KBM-7 (cell line): ENCODE measurements at regions not wholly inside any gene's neighbourhood (a gene's known extent, or its start where the extent isn't known, plus 50 kb on each side); places are given as distances from the start of the nearest gene placed in this dataset.

Experiments
- DNase-seq: peaks from one replicate; pipeline ENCODE4 v3.0.0-alpha.2; 2015
- in situ Hi-C: fragments of 300-500 bp; cut with MboI; formaldehyde crosslinking; loops from 2 replicates; pipeline ENCODE4 v1.14.3; 2020; ENCODE audit warnings: low sequenced_read_pairs, low pct_unique_long_range_greater_than_20kb, mixed read lengths

DNA sequence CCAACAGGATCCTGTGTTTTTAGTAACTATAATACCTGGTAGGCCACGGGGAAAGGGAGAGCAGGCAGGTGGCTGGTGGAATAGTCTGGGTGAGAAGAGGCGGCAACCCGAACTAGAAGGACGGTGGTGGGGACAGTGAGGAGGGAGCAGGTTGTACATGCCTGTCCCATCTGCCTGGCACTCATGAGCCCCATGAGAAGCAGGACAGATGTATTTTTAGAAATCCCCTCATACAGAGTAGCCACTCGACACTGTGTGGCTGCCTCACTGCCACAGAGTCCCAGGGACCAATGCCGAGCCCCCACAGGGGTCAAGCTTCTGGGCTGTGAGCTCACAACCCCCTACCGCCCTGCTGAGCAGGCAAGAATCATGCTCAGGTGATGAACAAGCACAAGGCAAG, 136.6 kb downstream of the SEC61B start:
- no peak for DNase-seq
- in situ Hi-C loops: no loop called here

GRCh38 chr9:99359336-99359735, 137.3 kb downstream of the SEC61B start:
- in situ Hi-C loops: no loop called here
- DNase-seq: no peak

GRCh38 chr9:99360026-99360425, 137.9 kb downstream of the SEC61B start:
- no peak for DNase-seq
- in situ Hi-C loops: no loop called here

DNA sequence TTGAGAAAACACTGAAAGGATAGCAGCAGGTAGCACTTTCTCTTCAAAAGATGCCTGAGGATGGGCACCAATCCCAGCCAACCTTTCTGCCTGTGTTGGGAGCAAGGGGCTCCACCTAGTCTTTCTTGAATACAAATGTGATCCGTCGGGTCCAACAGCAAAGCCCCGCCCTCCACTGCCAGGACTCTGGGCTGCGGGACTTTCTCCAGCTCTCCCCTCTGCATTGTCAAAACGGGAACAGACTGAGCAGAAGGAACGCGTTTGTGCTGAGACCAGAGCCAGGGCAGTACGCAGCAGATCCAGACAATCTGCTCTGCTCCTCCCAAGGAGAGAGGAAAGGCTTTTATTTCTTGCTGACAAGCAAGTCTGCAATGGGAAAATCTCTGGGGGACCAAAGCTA, 139.7 kb downstream of the SEC61B start:
- in situ Hi-C loops: no loop called here
- DNase-seq: no peak

DNA sequence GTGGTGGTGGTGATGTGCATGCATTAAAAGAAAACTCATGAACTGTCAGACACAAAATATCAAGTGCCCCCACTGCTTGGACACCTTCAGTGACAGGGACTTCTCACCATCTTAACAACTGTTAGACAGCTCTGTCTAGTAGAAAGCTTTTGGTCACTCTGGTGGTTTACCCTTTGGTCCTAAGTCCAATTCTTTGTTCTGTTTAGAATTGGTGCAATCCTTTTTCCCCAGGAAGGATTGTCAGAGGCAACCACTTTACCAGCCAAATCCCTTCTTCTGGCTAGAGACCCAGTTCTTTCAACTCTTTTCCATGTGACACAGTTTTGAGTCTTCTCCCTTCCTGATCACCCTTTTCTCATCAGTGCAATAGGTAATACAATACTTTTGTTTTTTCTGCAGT, 140.2 kb downstream of the SEC61B start:
- in situ Hi-C loops: no loop called here

DNA sequence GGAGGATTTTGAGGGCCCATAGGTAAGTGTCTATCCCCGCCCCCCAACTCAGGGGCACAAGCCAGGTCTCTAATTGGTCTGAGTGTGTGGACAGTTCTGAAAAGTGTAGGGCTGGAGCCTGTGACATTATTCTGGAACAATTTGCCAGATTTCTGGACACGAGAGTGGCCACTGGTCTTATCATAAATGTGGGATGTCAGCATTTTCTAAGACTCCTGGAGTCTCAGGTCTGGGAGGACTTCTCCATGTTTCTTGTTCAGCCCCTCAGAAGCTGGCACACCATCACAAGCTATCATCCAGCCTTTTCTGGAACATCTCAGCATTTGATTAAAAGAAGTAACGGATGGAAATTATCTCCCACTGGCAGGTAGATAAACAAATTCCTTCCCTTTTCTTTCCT, 141.4 kb downstream of the SEC61B start:
- DNase-seq: no peak
- in situ Hi-C loops: no loop called here

More for the DNA sequence above, 140.2 kb downstream of the SEC61B start:
- no peak for DNase-seq

DNA sequence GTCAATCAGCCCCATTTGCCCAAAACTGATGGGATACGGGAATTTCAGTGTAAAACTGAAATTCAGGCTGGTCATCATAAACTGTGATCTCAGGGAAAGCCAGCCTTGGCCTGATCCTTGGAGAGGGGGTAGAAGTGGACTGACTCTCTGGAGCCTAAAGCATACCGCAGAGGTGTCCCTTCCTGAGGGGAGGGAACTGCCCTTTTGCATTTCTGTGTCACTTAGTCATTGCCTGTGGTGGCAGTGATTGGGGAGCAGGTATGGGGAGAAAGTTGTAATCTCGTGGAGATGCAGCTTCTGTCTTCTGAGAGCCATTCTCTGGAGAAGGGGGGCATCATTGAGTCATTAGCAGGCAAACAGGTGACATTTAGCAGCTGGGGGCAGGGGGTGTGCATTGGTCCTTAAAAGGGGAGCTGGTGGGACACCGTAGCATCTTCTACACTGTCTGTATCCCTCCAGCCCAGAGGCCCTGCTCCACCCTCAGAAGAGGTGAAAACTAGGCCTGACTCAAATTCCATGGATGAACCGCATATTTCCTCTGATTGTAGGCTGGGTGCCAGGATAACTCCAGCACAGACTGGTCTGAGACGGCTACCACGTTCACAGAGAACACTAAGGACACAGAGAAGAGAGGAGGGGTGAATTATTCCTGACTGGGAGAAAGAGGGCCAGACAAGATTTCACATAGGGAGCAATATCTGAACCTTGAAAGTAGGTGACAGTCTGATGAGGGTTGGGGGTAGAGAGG, 143.3 kb downstream of the SEC61B start:
- in situ Hi-C loops: no loop called here
- no peak for DNase-seq

DNA sequence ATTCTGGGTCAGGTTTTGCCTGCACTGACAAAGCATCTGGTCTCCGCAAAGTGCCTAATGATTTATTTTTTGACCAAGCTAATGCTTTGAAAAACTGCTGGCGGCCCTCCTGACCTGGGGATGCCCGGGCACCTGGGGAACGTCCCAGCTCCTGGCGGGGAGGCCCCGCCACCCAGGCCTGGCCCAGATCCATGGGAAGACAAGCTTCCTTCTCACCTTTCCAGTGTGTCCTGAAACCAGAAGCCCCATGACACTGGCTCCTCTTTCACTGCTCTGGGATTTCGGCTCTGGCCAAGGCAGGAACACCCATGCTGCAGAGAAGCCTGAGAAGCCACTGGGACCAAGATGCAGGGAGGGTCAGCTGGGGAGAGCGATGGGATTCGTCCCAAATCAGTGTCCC, 144.1 kb downstream of the SEC61B start:
- DNase-seq: no peak
- in situ Hi-C loops: no loop called here

DNA sequence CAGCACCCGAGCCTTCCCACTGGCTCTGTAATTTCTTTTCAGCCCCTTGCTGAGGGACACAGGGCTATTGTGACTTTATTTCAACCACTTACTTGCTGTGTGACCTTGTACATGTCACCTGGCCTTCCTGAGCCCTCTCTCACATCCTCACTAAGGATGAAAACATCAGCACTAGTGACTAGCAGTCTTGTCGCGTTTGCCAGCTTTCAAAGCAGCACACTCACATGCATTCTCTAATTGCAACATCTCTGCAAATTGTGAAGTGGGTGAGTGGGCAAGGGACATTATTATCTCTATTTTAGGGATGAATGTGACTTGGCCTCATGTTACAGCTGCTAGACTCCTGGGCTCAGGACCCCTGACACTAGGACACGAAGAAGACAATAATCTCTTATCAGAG, 144.5 kb downstream of the SEC61B start:
- in situ Hi-C loops: no loop called here
- no peak for DNase-seq

GRCh38 chr9:99368341-99369326, 146.6 kb downstream of the SEC61B start:
- peak; percentile 56 for DNase-seq
- in situ Hi-C loops: no loop called here

- no peak for DNase-seq
- in situ Hi-C loops: no loop called here
Measured at GRCh38 chr9:99369327-99369722, 147.2 kb downstream of the SEC61B start.

DNA sequence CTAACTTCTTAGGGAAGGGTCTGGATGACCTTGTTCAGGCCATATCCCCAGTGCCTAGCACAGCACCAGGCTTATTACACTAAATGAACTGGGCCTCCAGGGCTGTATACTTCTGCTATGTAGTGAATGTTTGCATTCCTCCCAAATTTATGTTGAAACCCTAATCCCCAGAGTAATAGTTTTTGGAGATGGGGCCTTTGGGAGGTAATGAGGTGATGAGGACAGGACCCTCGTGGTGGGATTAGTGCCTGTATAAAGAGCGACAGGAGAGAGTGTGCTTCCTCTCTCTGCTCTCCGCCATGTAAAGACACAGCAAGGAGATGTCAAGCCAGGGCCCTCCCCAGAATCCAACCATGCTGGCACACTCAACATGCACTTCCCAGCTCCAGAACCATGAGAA, 148.3 kb downstream of the SEC61B start:
- in situ Hi-C loops: no loop called here
- no peak for DNase-seq

DNA sequence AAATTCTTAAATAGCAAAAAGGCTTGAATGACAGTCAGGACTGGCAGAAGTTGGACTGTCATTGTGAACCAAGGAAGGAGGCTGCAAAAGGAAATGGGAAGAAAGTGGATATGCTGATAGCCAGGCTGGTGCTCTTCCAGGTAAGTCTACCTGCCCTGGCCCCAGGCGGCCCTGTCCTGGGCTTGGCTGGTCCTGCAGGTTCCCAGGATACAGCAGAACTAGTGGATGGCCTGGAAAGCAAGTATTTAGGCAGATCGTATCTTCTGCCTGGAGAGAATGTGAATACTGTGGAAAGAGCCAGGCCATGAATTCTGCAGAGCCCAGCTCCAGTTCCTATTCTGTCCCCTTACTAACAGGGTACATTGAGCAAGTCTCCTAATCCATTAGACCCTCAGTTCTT, 149.3 kb downstream of the SEC61B start:
- in situ Hi-C loops: no loop called here
- DNase-seq: no peak

- no peak for DNase-seq
- in situ Hi-C loops: no loop called here
Measured at GRCh38 chr9:99373912-99374311, 151.8 kb downstream of the SEC61B start.

DNA sequence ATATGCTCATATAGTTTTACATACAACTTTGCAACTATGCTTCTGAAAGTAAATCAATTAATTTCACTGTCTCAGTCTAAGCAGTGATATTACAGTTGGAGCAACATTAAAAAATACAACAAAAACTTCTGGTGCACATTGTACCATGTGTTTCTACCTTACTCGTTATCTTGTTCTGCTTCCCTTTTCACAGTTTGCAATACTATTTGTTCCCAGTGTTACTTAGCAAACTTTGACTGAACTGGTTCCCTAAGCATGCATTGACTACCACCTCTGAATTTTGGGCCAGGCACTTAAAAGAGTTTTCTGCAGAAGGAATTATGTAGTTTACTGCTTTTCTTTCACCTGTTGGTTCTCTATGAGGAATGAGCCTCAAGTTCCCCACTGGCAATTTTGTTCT, 152.7 kb downstream of the SEC61B start:
- in situ Hi-C loops: no loop called here
- no peak for DNase-seq

GRCh38 chr9:99375481-99375880, 153.4 kb downstream of the SEC61B start:
- DNase-seq: no peak
- in situ Hi-C loops: no loop called here

DNA sequence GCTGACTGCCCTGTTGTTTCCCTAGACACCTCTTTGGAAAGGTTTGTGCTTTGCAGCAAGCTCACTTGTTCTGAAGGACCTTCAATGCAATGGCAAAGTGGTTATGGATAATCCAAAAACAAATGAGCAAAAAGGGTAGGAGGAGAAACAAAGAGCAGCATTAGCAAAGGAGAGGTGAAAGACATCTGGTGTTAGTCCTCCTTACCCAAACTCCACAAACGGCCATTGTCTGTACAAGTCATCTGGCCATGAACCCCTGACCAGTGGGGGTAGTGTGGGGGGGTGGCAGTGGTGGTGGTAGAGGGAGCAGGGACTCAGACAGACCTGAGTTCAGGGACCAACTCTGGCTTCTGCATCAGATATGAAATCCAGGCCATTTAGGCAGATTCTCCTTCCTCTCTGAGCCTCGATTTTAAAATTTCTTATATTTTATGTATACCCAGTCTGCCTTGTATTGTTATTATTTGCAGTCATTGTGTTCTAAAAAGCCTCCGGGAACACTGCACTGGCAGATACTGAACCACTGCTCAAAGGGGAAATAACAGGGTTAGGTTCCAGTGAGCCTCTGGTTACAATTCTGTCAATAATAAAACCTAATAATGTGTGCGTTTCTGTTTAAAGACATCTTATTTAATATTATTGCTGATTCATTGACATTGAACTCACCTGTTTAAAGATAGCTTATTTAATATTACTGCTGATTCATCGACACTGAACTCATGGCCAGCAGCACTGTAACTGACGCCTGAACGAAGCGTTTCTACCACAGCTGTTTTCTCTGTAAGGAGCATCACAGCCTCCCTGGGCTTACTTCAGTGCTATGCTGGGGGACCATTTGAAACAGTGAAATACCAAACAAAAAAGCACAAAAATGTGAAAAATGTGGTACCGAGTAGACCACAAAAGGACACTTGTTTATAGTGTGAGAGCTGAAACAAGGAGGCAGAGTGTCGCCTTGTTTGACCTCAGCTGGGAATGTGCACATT, 156.0 kb downstream of the SEC61B start:
- in situ Hi-C loops: no loop called here
- no peak for DNase-seq

DNA sequence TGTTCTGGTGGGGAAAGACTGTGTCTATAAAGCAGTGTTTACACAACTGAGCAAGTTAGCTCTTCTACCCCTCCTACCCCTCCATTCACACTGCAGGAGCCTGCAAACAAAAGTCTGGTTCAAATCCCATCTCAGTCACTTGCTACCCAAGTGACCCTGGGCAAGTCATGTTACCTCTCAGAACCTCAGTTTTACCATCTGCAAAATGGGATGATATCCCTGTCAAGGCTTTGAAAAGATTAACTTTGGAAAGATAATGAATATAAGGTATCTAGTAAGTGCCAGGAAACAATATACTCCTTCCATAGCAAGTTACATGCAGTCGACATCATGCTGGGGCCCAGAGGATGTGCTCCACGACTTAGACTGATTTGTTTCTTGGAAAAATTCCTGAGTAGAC, 161.5 kb downstream of the SEC61B start:
- in situ Hi-C loops: no loop called here
- no peak for DNase-seq

GRCh38 chr9:99385215-99385614, 163.1 kb downstream of the SEC61B start:
- in situ Hi-C loops: no loop called here
- DNase-seq: no peak
